MCF 10A (cell line): ENCODE measurements at regions not wholly inside any gene's neighbourhood (a gene's known extent, or its start where the extent isn't known, plus 50 kb on each side); places are given as distances from the start of the nearest gene placed in this dataset.
"Not testable (repeated sequence)": the region's sequence is repeated elsewhere in the genome, so short reads cannot be mapped to it uniquely, and the experiment has no call there.

ENCODE experiments used
- BruUV-seq: library from RNA; stranded (reverse); fragments of 400-500 nt; replicated peaks from 2 replicates; lab custom pipeline; 2021; lab: Mats Ljungman, UMichigan
- CTCF ChIA-PET: fragments of 300-600 bp; sonication (Branson Sonifier 250); formaldehyde crosslinking; extraction: SDS; loops from one replicate; lab custom pipeline; 2021; ENCODE audit warnings: antibody characterized with exemption, inconsistent platforms; lab: Yijun Ruan, JAX
- POLR2A ChIA-PET: fragments of 300-600, 350-650 bp; sonication (Branson Sonifier 250); formaldehyde crosslinking; extraction: SDS; loops from one replicate; lab custom pipeline; 2020; ENCODE audit warnings: antibody characterized with exemption, inconsistent platforms; lab: Yijun Ruan, JAX
- DNase-seq: peaks from one replicate; pipeline ENCODE4 v3.0.0-alpha.2; 2018; ENCODE audit not compliant: unreplicated experiment
- H3K27ac Mint-ChIP-seq: one replicate; pipeline ENCODE4 v1.8.0; 2022; ENCODE audit warnings: mild to moderate bottlenecking, low read depth, mixed read lengths; ENCODE audit not compliant: unreplicated experiment
- H3K27me3 Mint-ChIP-seq: one replicate; pipeline ENCODE4 v1.8.0; 2022; ENCODE audit warnings: mixed read lengths; ENCODE audit not compliant: insufficient read depth, unreplicated experiment
- H3K36me3 Mint-ChIP-seq: one replicate; pipeline ENCODE4 v1.8.0; 2022; ENCODE audit warnings: mild to moderate bottlenecking, moderate library complexity, mixed read lengths; ENCODE audit not compliant: insufficient read depth, unreplicated experiment
- H3K4me1 Mint-ChIP-seq: one replicate; pipeline ENCODE4 v1.8.0; 2022; ENCODE audit warnings: mixed read lengths; ENCODE audit not compliant: insufficient read depth, unreplicated experiment
- H3K4me3 Mint-ChIP-seq: one replicate; pipeline ENCODE4 v1.8.0; 2022; ENCODE audit warnings: mild to moderate bottlenecking, moderate library complexity, mixed read lengths; ENCODE audit not compliant: unreplicated experiment
- H3K9me3 Mint-ChIP-seq: one replicate; pipeline ENCODE4 v1.8.0; 2022; ENCODE audit warnings: mixed read lengths; ENCODE audit not compliant: unreplicated experiment
- CTCF ChIP-seq: fragments of 200-600 bp; IDR thresholded peaks from one replicate; pipeline ENCODE4 v1.8.0; 2022; ENCODE audit warnings: antibody characterized with exemption, mild to moderate bottlenecking; ENCODE audit not compliant: unreplicated experiment
- intact Hi-C: fragments of 100-400 bp; cut with micrococcal nuclease; formaldehyde crosslinking; loops from 2 replicates; pipeline ENCODE4 v1.14.1; 2022

GRCh38 chr7:13259930-13260329 lies 572.5 kb downstream of the ARL4A start:
- ChIA-PET POLR2A (interaction anchor here (0.8 to 4.2 kb wide), 4 partner anchors 15 to 573 kb away, joined by 3 to 21 read pairs (median 4); partner anchors contain the start of gene ARL4A), CTCF (interaction anchor here (0.8 to 5.5 kb wide), 3 partner anchors 17 to 584 kb away, joined by 4 to 139 read pairs (median 5); partner anchors contain the start of gene ARL4A)
- no TSS peak for BruUV-seq
- no peak overlapping the region for H3K27ac Mint-ChIP-seq
- H3K27me3 Mint-ChIP-seq = no peaks in the 10 kb centered on the region
- intact Hi-C loops = loop anchor here (5.0 kb wide), 1 partner anchor 143 kb away; no protein-coding TSS in a partner anchor
- no peaks in the 10 kb centered on the region for H3K4me1 Mint-ChIP-seq
- H3K36me3 Mint-ChIP-seq = peaks cover 5% of the 10 kb centered on the region
- DNase-seq = no peak
- no peaks in the 10 kb centered on the region for H3K9me3 Mint-ChIP-seq
- no peak overlapping the region for H3K4me3 Mint-ChIP-seq
- TF ChIP-seq CTCF = no peak

GRCh38 chr7:13262929-13263530 lies 575.6 kb downstream of the ARL4A start:
- H3K27ac Mint-ChIP-seq = no peak overlapping the region
- ChIA-PET CTCF (interaction anchor here (0.6 to 5.5 kb wide), 24 partner anchors 12 to 859 kb away, joined by 3 to 139 read pairs (median 4); partner anchors contain the start of gene ARL4A), POLR2A (interaction anchor here (0.8 to 4.2 kb wide), 2 partner anchors 576 to 579 kb away, joined by 3 to 21 read pairs; partner anchors contain the start of gene ARL4A)
- peak; percentile 59 for TF ChIP-seq CTCF
- intact Hi-C loops = loop anchor here (1.0 to 5.0 kb wide), 4 partner anchors 146 to 738 kb away; partner anchors contain the start of gene ARL4A
- peaks cover 5% of the 10 kb centered on the region for H3K36me3 Mint-ChIP-seq
- H3K27me3 Mint-ChIP-seq = no peaks in the 10 kb centered on the region
- peak; percentile 57 for DNase-seq
- no TSS peak for BruUV-seq
- no peak overlapping the region for H3K4me3 Mint-ChIP-seq
- no peaks in the 10 kb centered on the region for H3K4me1 Mint-ChIP-seq
- no peaks in the 10 kb centered on the region for H3K9me3 Mint-ChIP-seq

GRCh38 chr7:13265271-13265670 lies 577.8 kb downstream of the ARL4A start:
- no TSS peak for BruUV-seq
- CTCF ChIA-PET = interaction anchor here (0.6 to 1.9 kb wide), 5 partner anchors 11 to 641 kb away, joined by 3 to 12 read pairs (median 3); no protein-coding TSS in a partner anchor
- Mint-ChIP-seq H3K27ac (no peak overlapping the region), H3K9me3 (no peaks in the 10 kb centered on the region), H3K4me1 (no peaks in the 10 kb centered on the region), H3K4me3 (no peak overlapping the region), H3K27me3 (no peaks in the 10 kb centered on the region), H3K36me3 (peaks cover 5% of the 10 kb centered on the region)
- POLR2A ChIA-PET = interaction anchor here (0.9 to 1.3 kb wide), 2 partner anchors 578 to 579 kb away, joined by 3 read pairs; partner anchors contain the start of gene ARL4A
- intact Hi-C loops = no loop called here
- TF ChIP-seq CTCF = no peak
- DNase-seq = no peak

GRCh38 chr7:13274205-13274604 lies 586.8 kb downstream of the ARL4A start:
- intact Hi-C loops, H3K9me3 Mint-ChIP-seq, H3K4me1 Mint-ChIP-seq, POLR2A ChIA-PET, H3K27me3 Mint-ChIP-seq, H3K36me3 Mint-ChIP-seq, H3K27ac Mint-ChIP-seq, BruUV-seq, H3K4me3 Mint-ChIP-seq, DNase-seq: not testable (repeated sequence)
- CTCF ChIA-PET = interaction anchor here (0.6 to 1.4 kb wide), 4 partner anchors 8 to 1448 kb away, joined by 3 to 4 read pairs (median 3); no protein-coding TSS in a partner anchor
